Keratinocyte (primary cell): ENCODE measurements at regions not wholly inside any gene's neighbourhood (a gene's known extent, or its start where the extent isn't known, plus 50 kb on each side); places are given as distances from the start of the nearest gene placed in this dataset.

ENCODE experiments used
- DNase-seq: peaks from one replicate; pipeline ENCODE4 v3.0.0-alpha.2; 2011; ENCODE audit warnings: low read depth, missing footprints, low spot score
- FAIRE-seq: peaks from 2 replicates; lab custom pipeline; 2011; peaks lifted over from hg19 to GRCh38; lab: Jason Lieb, UNC
- H2AFZ ChIP-seq: 2 replicates; pipeline ENCODE4 v1.6.0; 2012; ENCODE audit warnings: low read length, control low read depth, inconsistent platforms; ENCODE audit not compliant: control insufficient read depth
- H3K27ac ChIP-seq: 2 replicates; pipeline ENCODE4 v1.5.1; 2011; ENCODE audit warnings: low read length; ENCODE audit not compliant: control insufficient read depth, insufficient read depth
- H3K27me3 ChIP-seq: 3 replicates; pipeline ENCODE4 v1.6.0; 2011; ENCODE audit warnings: low read length; ENCODE audit not compliant: control insufficient read depth, insufficient read depth; ENCODE audit errors: extremely low read depth
- H3K36me3 ChIP-seq, 2 experiments: 2 replicates in 1 of 2; 3 replicates in 1 of 2; pipeline ENCODE4 v1.5.1; 2011; ENCODE audit warnings: low read length in 2 of 2, mild to moderate bottlenecking in 1 of 2; ENCODE audit not compliant: control insufficient read depth in 2 of 2, insufficient read depth in 2 of 2; ENCODE audit errors: extremely low read depth in 1 of 2
- H3K4me1 ChIP-seq: 3 replicates; pipeline ENCODE4 v1.5.1; 2011; ENCODE audit warnings: low read length; ENCODE audit not compliant: control insufficient read depth, insufficient read depth; ENCODE audit errors: extremely low read depth
- H3K4me2 ChIP-seq: 3 replicates; pipeline ENCODE4 v1.6.0; 2011; ENCODE audit warnings: low read depth, low read length; ENCODE audit not compliant: control insufficient read depth, insufficient read depth; ENCODE audit errors: extremely low read depth
- H3K4me3 ChIP-seq, 3 experiments: fragments of 200-600 bp in 1 of 3; sonication (generic) in 1 of 3; 2 replicates in 2 of 3; 3 replicates in 1 of 3; pipeline ENCODE4 v1.5.1; 2011 to 2016; ENCODE audit warnings: low read length in 3 of 3, mild to moderate bottlenecking in 3 of 3, control low read depth in 2 of 3, inconsistent platforms in 1 of 3, low read depth in 1 of 3, mixed read lengths in 1 of 3, mixed run types in 1 of 3, moderate library complexity in 1 of 3; ENCODE audit not compliant: control insufficient read depth in 2 of 3, insufficient read depth in 2 of 3; ENCODE audit errors: extremely low read depth in 1 of 3
- H3K79me2 ChIP-seq: 2 replicates; pipeline ENCODE4 v1.6.0; 2012; ENCODE audit warnings: low read length; ENCODE audit not compliant: control insufficient read depth, insufficient read depth
- H3K9ac ChIP-seq: 3 replicates; pipeline ENCODE4 v1.6.0; 2011; ENCODE audit warnings: low read length; ENCODE audit not compliant: control insufficient read depth, insufficient read depth; ENCODE audit errors: extremely low read depth
- H3K9me1 ChIP-seq: 3 replicates; pipeline ENCODE4 v1.6.0; 2011; ENCODE audit warnings: low read length; ENCODE audit not compliant: control insufficient read depth, insufficient read depth; ENCODE audit errors: extremely low read depth
- H3K9me3 ChIP-seq: 2 replicates; pipeline ENCODE4 v1.5.1; 2012; ENCODE audit warnings: low read depth, low read length; ENCODE audit not compliant: control insufficient read depth
- H4K20me1 ChIP-seq: 3 replicates; pipeline ENCODE4 v1.6.0; 2011; ENCODE audit warnings: low read length; ENCODE audit not compliant: control insufficient read depth, insufficient read depth; ENCODE audit errors: extremely low read depth
- EZH2 ChIP-seq: IDR thresholded peaks from one replicate; pipeline ENCODE4 v1.6.1; 2012; ENCODE audit warnings: inconsistent platforms, mild to moderate bottlenecking, low read length, moderate library complexity
- dilution Hi-C: fragments of 300-500 bp; cut with MboI; formaldehyde crosslinking; loops from one replicate; pipeline ENCODE4 v1.7.0; 2020; ENCODE audit warnings: low sequenced_read_pairs; ENCODE audit not compliant: extremely low pct_ligation_motif_present
- TF ChIP-seq, protein P1 (sequence below), 3 experiments: IDR thresholded peaks in 1 of 3; conservative IDR thresholded peaks in 1 of 3; optimal IDR thresholded peaks in 1 of 3; 2 replicates in 2 of 3; 3 replicates in 1 of 3; pipeline versions ENCODE3 to v1.5.1; 2011; ENCODE audit warnings: low read length in 3 of 3, mild to moderate bottlenecking in 3 of 3, moderate library complexity in 2 of 3, control low read depth in 1 of 3, inconsistent platforms in 1 of 3; ENCODE audit not compliant: insufficient read depth in 2 of 3; ENCODE audit errors: extremely low read depth in 1 of 3

GRCh38 chr1:24996983-24997893 is 67.2 kb upstream of the RUNX3 start:
- FAIRE-seq: no peak
- no peak overlapping the region for H2AFZ ChIP-seq
- H3K9ac ChIP-seq: no peak overlapping the region

DNA sequence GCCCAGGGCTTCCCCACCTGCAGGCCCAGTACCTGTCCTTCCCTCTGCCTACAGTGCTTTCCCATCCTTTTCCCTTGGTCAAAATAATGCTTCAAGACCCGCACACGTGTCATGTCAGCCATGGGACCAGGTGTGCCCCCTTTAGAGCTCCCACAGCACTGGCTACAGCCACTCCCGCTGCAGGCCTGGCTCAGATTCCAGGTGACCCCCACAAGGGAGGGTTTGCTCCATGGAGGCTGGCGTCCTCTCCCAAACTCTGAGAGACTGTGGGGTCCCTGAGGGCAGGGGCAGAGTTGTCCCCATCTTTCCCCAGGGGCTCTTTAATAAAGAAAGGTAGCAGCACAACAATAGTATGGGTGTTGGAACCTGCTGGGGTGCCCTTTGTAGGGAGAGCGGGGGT is 66.4 kb upstream of the RUNX3 start:
- dilution Hi-C loops: no loop called here
- no peak overlapping the region for H3K9ac ChIP-seq

More at GRCh38 chr1:24996983-24997893, 67.2 kb upstream of the RUNX3 start:
- H3K36me3 ChIP-seq: no peaks in the 10 kb centered on the region
- TF ChIP-seq, protein P1, sequence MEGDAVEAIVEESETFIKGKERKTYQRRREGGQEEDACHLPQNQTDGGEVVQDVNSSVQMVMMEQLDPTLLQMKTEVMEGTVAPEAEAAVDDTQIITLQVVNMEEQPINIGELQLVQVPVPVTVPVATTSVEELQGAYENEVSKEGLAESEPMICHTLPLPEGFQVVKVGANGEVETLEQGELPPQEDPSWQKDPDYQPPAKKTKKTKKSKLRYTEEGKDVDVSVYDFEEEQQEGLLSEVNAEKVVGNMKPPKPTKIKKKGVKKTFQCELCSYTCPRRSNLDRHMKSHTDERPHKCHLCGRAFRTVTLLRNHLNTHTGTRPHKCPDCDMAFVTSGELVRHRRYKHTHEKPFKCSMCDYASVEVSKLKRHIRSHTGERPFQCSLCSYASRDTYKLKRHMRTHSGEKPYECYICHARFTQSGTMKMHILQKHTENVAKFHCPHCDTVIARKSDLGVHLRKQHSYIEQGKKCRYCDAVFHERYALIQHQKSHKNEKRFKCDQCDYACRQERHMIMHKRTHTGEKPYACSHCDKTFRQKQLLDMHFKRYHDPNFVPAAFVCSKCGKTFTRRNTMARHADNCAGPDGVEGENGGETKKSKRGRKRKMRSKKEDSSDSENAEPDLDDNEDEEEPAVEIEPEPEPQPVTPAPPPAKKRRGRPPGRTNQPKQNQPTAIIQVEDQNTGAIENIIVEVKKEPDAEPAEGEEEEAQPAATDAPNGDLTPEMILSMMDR (optimal IDR thresholded peaks at IDR 0.05 in 1 of 3, IDR thresholded peaks at IDR 0.05 in 1 of 3, conservative IDR thresholded peaks at IDR 0.05 in 1 of 3; ENCODE audit: extremely low read depth in 1 of 3, insufficient read depth in 2 of 3, low read length in 3 of 3): no peak
- TF ChIP-seq EZH2: no peak
- H3K4me3 ChIP-seq: no peak overlapping the region
- H3K4me2 ChIP-seq: no peak overlapping the region
- no peaks in the 10 kb centered on the region for H3K9me1 ChIP-seq
- H3K27me3 ChIP-seq: peaks cover 6% of the 10 kb centered on the region
- no peaks in the 10 kb centered on the region for H3K79me2 ChIP-seq
- H3K9me3 ChIP-seq: no peaks in the 10 kb centered on the region
- dilution Hi-C loops: no loop called here
- no peaks in the 10 kb centered on the region for H4K20me1 ChIP-seq
- H3K27ac ChIP-seq: no peak overlapping the region
- no peaks in the 10 kb centered on the region for H3K4me1 ChIP-seq
- no peak for DNase-seq

More for the DNA sequence above, 66.4 kb upstream of the RUNX3 start:
- no peak overlapping the region for H2AFZ ChIP-seq
- H3K79me2 ChIP-seq: no peaks in the 10 kb centered on the region
- TF ChIP-seq EZH2: no peak
- TF ChIP-seq, protein P1 (optimal IDR thresholded peaks at IDR 0.05 in 1 of 3, IDR thresholded peaks at IDR 0.05 in 1 of 3, conservative IDR thresholded peaks at IDR 0.05 in 1 of 3; ENCODE audit: extremely low read depth in 1 of 3, insufficient read depth in 2 of 3, low read length in 3 of 3): no peak
- no peak overlapping the region for H3K4me2 ChIP-seq
- peaks cover 6% of the 10 kb centered on the region for H3K27me3 ChIP-seq
- H4K20me1 ChIP-seq: no peaks in the 10 kb centered on the region
- H3K4me3 ChIP-seq: no peak overlapping the region
- DNase-seq: no peak
- no peak overlapping the region for H3K27ac ChIP-seq
- H3K36me3 ChIP-seq: no peaks in the 10 kb centered on the region
- H3K4me1 ChIP-seq: no peaks in the 10 kb centered on the region
- no peak for FAIRE-seq
- no peaks in the 10 kb centered on the region for H3K9me3 ChIP-seq
- H3K9me1 ChIP-seq: no peaks in the 10 kb centered on the region
